ENCODE measurements at regions not wholly inside any gene's neighbourhood (a gene's known extent, or its start where the extent isn't known, plus 50 kb on each side); places are given as distances from the start of the nearest gene placed in this dataset.

GRCh38 chr13:59476366-59476765 is 687.4 kb downstream of the DIAPH3 start:
- no peak for DNase-seq

- DNase-seq, result peak; percentile 1
Observed at GRCh38 chr13:59477011-59477410, 686.7 kb downstream of the DIAPH3 start.

- DNase-seq, result no peak
Observed at GRCh38 chr13:59478908-59479307, 684.8 kb downstream of the DIAPH3 start.

- DNase-seq, result no peak
Observed at GRCh38 chr13:59479629-59480028, 684.1 kb downstream of the DIAPH3 start.

GRCh38 chr13:59480396-59481259 is 683.1 kb downstream of the DIAPH3 start:
- DNase-seq, result no peak

- no peak for DNase-seq
Observed at GRCh38 chr13:59483501-59484145, 680.1 kb downstream of the DIAPH3 start.

- DNase-seq, result no peak
Observed at GRCh38 chr13:59487883-59488282, 675.8 kb downstream of the DIAPH3 start.

GRCh38 chr13:59488436-59488835 is 675.3 kb downstream of the DIAPH3 start:
- DNase-seq, result no peak

GRCh38 chr13:59490651-59491050 is 673.1 kb downstream of the DIAPH3 start:
- no peak for DNase-seq

GRCh38 chr13:59492030-59492636 is 671.6 kb downstream of the DIAPH3 start:
- DNase-seq, result no peak

GRCh38 chr13:59493436-59493965 is 670.2 kb downstream of the DIAPH3 start:
- no peak for DNase-seq

GRCh38 chr13:59494151-59494550 is 669.6 kb downstream of the DIAPH3 start:
- no peak for DNase-seq

- DNase-seq, result no peak
Observed at GRCh38 chr13:59494560-59494970, 669.2 kb downstream of the DIAPH3 start.

- DNase-seq, result no peak
Observed at GRCh38 chr13:59495299-59495698, 668.4 kb downstream of the DIAPH3 start.

- DNase-seq, result no peak
Observed at GRCh38 chr13:59495936-59496512, 667.7 kb downstream of the DIAPH3 start.

GRCh38 chr13:59497621-59498247 is 666.0 kb downstream of the DIAPH3 start:
- no peak for DNase-seq

- no peak for DNase-seq
Observed at GRCh38 chr13:59501004-59501403, 662.7 kb downstream of the DIAPH3 start.

- DNase-seq, result no peak
Observed at GRCh38 chr13:59504407-59504806, 659.3 kb downstream of the DIAPH3 start.

GRCh38 chr13:59510386-59510785 is 653.3 kb downstream of the DIAPH3 start:
- no peak for DNase-seq

GRCh38 chr13:59513686-59514085 is 650.0 kb downstream of the DIAPH3 start:
- DNase-seq, result no peak

- DNase-seq, result no peak
Observed at GRCh38 chr13:59514316-59514715, 649.4 kb downstream of the DIAPH3 start.

GRCh38 chr13:59519819-59520218 is 643.9 kb downstream of the DIAPH3 start:
- no peak for DNase-seq

- DNase-seq, result no peak
Observed at GRCh38 chr13:59521549-59521948, 642.2 kb downstream of the DIAPH3 start.

Data from stimulated activated CD4-positive, alpha-beta T cell treated with anti-CD3 and anti-CD28 coated beads, Interleukin-15, amount 100 ng/mL, for 24 hours (primary cell).